ENCODE measurements at regions not wholly inside any gene's neighbourhood (a gene's known extent, or its start where the extent isn't known, plus 50 kb on each side); places are given as distances from the start of the nearest gene placed in this dataset.

- peaks cover 14% of the 10 kb centered on the region for H3K9me2 ChIP-seq (ENCODE audit: insufficient read depth)
- H3K27me3 Mint-ChIP-seq (ENCODE audit: insufficient read depth, low read depth, poor library complexity), result peaks cover 7% of the 10 kb centered on the region
- peaks cover 20% of the 10 kb centered on the region for H3K4me1 Mint-ChIP-seq
- H3K79me2 ChIP-seq (replicated peaks; ENCODE audit: insufficient read depth), result no peaks in the 10 kb centered on the region
- H3F3A ChIP-seq (replicated peaks; ENCODE audit: low read depth), result no peaks in the 10 kb centered on the region
- H3K4me2 ChIP-seq, result no peak overlapping the region
- H3K36me3 Mint-ChIP-seq (ENCODE audit: low read depth), result no peaks in the 10 kb centered on the region
- no peaks in the 10 kb centered on the region for H3K27me3 ChIP-seq (ENCODE audit: insufficient read depth)
- TF ChIP-seq JUNB (IDR thresholded peaks at IDR 0.05; ENCODE audit: unreplicated experiment) (no peak), ETS1 (IDR thresholded peaks at IDR 0.05) (no peak), ZNF462 (CRISPR knock-in tag; IDR thresholded peaks at IDR 0.05) (no peak), NANOG (IDR thresholded peaks at IDR 0.05; ENCODE audit: borderline replicate concordance) (no peak), EZH2 (IDR thresholded peaks at IDR 0.05; ENCODE audit: low read depth, unreplicated experiment) (no peak), REST (IDR thresholded peaks at IDR 0.05; ENCODE audit: unreplicated experiment) (no peak), ZNF331 (CRISPR knock-in tag; IDR thresholded peaks at IDR 0.05; ENCODE audit: low read depth) (no peak), CTCF (conservative IDR thresholded peaks at IDR 0.05; ENCODE audit: low read depth in 2 of 2) (no peak)
- H3K4me1 ChIP-seq (ENCODE audit: insufficient read depth), result peaks cover 14% of the 10 kb centered on the region
- H3K4me3 ChIP-seq, result no peak overlapping the region
- no peak overlapping the region for H3K4me3 Mint-ChIP-seq
- H3K36me3 ChIP-seq (ENCODE audit: insufficient read depth), result no peaks in the 10 kb centered on the region
- no peaks in the 10 kb centered on the region for H3K9me3 Mint-ChIP-seq
- no peak overlapping the region for H2AFZ ChIP-seq
- DNase-seq (ENCODE audit: low spot score), result no peak
- 0 out of 2 replicates have a peak overlapping the region, but pooled peaks have one; percentile 4 for H3K27ac Mint-ChIP-seq
- no peak for ATAC-seq
- H3K27ac ChIP-seq (ENCODE audit: low read depth), result no peak overlapping the region
- no peaks in the 10 kb centered on the region for H4K20me1 ChIP-seq (replicated peaks; ENCODE audit: insufficient read depth)
Observed at GRCh38 chr5:31054453-31054852, 139.0 kb upstream of the CDH6 start.

Measured in GM23338 (cell line).